Uterus (tissue), 2 donors: ENCODE measurements at regions not wholly inside any gene's neighbourhood (a gene's known extent, or its start where the extent isn't known, plus 50 kb on each side); places are given as distances from the start of the nearest gene placed in this dataset.

ENCODE experiments used
- CTCF ChIP-seq, 4 experiments: fragments of 200-600 bp in 2 of 4; fragments of 450-650 bp in 2 of 4; sonication (generic) in 2 of 4; IDR thresholded peaks; one replicate each; pipeline ENCODE4 v1.5.1; 2016 to 2019; ENCODE audit warnings: antibody characterized with exemption in 4 of 4, mild to moderate bottlenecking in 2 of 4, moderate library complexity in 1 of 4
- POLR2A ChIP-seq, 2 donors: fragments of 450-650 bp; IDR thresholded peaks; one replicate each; pipeline ENCODE4 v1.6.1; 2016; ENCODE audit warnings: antibody characterized with exemption in 2 of 2, mild to moderate bottlenecking in 1 of 2, moderate library complexity in 1 of 2

DNA sequence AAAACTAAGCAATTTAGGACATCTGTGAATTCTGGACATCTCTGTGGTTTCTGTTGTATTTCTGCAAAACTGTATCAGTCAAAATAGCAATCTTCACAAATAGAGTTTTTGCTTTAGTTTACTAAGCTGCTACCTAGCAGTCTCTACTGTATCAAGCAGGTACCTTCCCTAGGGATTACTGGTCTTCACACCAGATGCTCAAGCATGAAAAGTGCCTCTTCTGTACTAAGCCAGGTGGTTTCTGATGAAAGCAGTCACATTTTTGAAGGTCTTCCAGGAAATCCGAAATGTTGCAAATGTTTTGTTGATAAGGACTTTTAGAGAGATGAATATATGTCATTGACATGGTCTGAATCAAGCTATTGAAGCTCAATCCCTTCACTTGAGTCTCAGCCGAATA is 540.0 kb downstream of the KCTD16 start:
- TF ChIP-seq CTCF (IDR thresholded peaks at IDR 0.05), result no peak
- TF ChIP-seq POLR2A (IDR thresholded peaks at IDR 0.05), result no peak
